ENCODE measurements at regions not wholly inside any gene's neighbourhood (a gene's known extent, or its start where the extent isn't known, plus 50 kb on each side); places are given as distances from the start of the nearest gene placed in this dataset.
A peak's percentile ranks its signal among the peaks of the same experiment; 100 is the strongest.

DNA sequence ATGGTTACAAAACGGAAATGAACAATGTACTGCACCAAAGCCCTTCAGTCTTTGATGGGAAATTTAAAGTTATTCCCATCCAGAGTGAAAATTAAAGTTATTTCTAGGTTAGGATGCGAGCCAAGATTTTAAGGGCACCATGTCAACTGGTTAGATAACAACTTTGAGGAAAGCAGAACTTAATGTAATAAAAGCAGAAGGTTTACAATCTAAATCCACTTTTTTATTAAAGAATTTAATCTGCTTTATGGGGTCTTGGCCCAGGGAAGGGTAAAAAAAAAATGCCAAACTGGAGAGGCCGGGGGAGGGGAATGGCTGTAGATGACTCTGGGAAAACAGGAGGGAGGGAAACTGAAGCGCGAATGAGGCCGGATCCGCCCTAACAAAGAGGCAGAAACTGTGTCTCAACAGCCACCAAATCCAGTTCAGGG lies 108.2 kb upstream of the ATF7IP start:
- peaks cover 0 to 3% of the 10 kb centered on the region in 2 donors for H3K9me3 ChIP-seq (ENCODE audit: control insufficient read depth in 1 of 2, low read length in 2 of 2)
- H3K4me3 ChIP-seq (ENCODE audit: low read depth in 1 of 2, low read length in 2 of 2): peak overlapping the region; percentile 19 to 28
- H3K4me1 ChIP-seq (ENCODE audit: control insufficient read depth in 1 of 2, insufficient read depth in 2 of 2, low read length in 2 of 2): peaks cover 20 to 49% of the 10 kb centered on the region in 2 donors
- no peaks in the 10 kb centered on the region for H3K36me3 ChIP-seq (ENCODE audit: control insufficient read depth in 1 of 2, insufficient read depth in 2 of 2, low read length in 2 of 2)
- no peaks in the 10 kb centered on the region for H3K27me3 ChIP-seq (ENCODE audit: low read depth, low read length)
- H3K27ac ChIP-seq (ENCODE audit: low read length): peak overlapping the region; percentile 86

GRCh38 chr12:14257734-14258574 lies 107.5 kb upstream of the ATF7IP start:
- H3K9me3 ChIP-seq (ENCODE audit: control insufficient read depth in 1 of 2, low read length in 2 of 2): peaks cover 0 to 3% of the 10 kb centered on the region in 2 donors
- no peaks in the 10 kb centered on the region for H3K27me3 ChIP-seq (ENCODE audit: low read depth, low read length)
- H3K36me3 ChIP-seq (ENCODE audit: control insufficient read depth in 1 of 2, insufficient read depth in 2 of 2, low read length in 2 of 2): no peaks in the 10 kb centered on the region
- peaks cover 20 to 49% of the 10 kb centered on the region in 2 donors for H3K4me1 ChIP-seq (ENCODE audit: control insufficient read depth in 1 of 2, insufficient read depth in 2 of 2, low read length in 2 of 2)
- peak overlapping the region; percentile 86 for H3K27ac ChIP-seq (ENCODE audit: low read length)
- peak overlapping the region; percentile 15 to 28 for H3K4me3 ChIP-seq (ENCODE audit: low read depth in 1 of 2, low read length in 2 of 2)

GRCh38 chr12:14258575-14258940 lies 106.9 kb upstream of the ATF7IP start:
- Histone ChIP-seq H3K4me1 (ENCODE audit: control insufficient read depth in 1 of 2, insufficient read depth in 2 of 2, low read length in 2 of 2) (peaks cover 20 to 49% of the 10 kb centered on the region in 2 donors), H3K27me3 (ENCODE audit: low read depth, low read length) (no peaks in the 10 kb centered on the region), H3K27ac (ENCODE audit: low read length) (peak overlapping the region; percentile 86), H3K36me3 (ENCODE audit: control insufficient read depth in 1 of 2, insufficient read depth in 2 of 2, low read length in 2 of 2) (no peaks in the 10 kb centered on the region), H3K9me3 (ENCODE audit: control insufficient read depth in 1 of 2, low read length in 2 of 2) (peaks cover 0 to 3% of the 10 kb centered on the region in 2 donors), H3K4me3 (ENCODE audit: low read depth in 1 of 2, low read length in 2 of 2) (peak overlapping the region in 1 of 2 donors; percentile 15)

GRCh38 chr12:14259481-14260010 lies 105.9 kb upstream of the ATF7IP start:
- Histone ChIP-seq H3K9me3 (ENCODE audit: control insufficient read depth in 1 of 2, low read length in 2 of 2) (peaks cover 3 to 6% of the 10 kb centered on the region in 2 donors), H3K36me3 (ENCODE audit: control insufficient read depth in 1 of 2, insufficient read depth in 2 of 2, low read length in 2 of 2) (no peaks in the 10 kb centered on the region), H3K4me3 (ENCODE audit: low read depth in 1 of 2, low read length in 2 of 2) (peak overlapping the region; percentile 49 to 54), H3K27me3 (ENCODE audit: low read depth, low read length) (no peaks in the 10 kb centered on the region), H3K4me1 (ENCODE audit: control insufficient read depth in 1 of 2, insufficient read depth in 2 of 2, low read length in 2 of 2) (peaks cover 20 to 49% of the 10 kb centered on the region in 2 donors), H3K27ac (ENCODE audit: low read length) (peak overlapping the region; percentile 88)

- Histone ChIP-seq H3K4me1 (ENCODE audit: control insufficient read depth in 1 of 2, insufficient read depth in 2 of 2, low read length in 2 of 2) (peaks cover 20 to 49% of the 10 kb centered on the region in 2 donors), H3K36me3 (ENCODE audit: control insufficient read depth in 1 of 2, insufficient read depth in 2 of 2, low read length in 2 of 2) (no peaks in the 10 kb centered on the region), H3K27ac (ENCODE audit: low read length) (peak overlapping the region; percentile 88), H3K9me3 (ENCODE audit: control insufficient read depth in 1 of 2, low read length in 2 of 2) (peaks cover 6 to 9% of the 10 kb centered on the region in 2 donors), H3K4me3 (ENCODE audit: low read depth in 1 of 2, low read length in 2 of 2) (peak overlapping the region; percentile 49 to 54), H3K27me3 (ENCODE audit: low read depth, low read length) (no peaks in the 10 kb centered on the region)
These were observed 105.2 kb upstream of the ATF7IP start for GRCh38 chr12:14260011-14260993.

DNA sequence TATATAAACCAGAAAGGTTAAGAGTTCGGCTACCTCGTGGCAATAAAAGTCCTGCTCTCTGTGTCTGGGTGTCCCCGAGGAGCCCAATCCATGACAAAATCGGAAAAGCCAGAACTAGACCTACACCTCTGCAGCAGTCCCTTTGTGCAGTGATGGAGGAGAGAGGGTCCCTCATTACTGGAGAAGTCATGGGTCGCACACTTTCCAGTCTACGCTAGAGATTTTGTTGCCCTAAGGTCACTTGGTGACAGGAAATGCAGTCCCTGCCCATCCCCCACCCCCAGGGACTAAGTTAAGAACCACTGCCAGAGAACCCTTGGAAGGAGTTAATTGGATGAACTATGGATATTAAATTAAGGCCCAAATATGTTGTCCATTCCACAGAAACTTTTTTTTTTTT lies 104.4 kb upstream of the ATF7IP start:
- Histone ChIP-seq H3K27ac (ENCODE audit: low read length) (peak overlapping the region; percentile 88), H3K4me1 (ENCODE audit: control insufficient read depth in 1 of 2, insufficient read depth in 2 of 2, low read length in 2 of 2) (peaks cover 19 to 47% of the 10 kb centered on the region in 2 donors), H3K36me3 (ENCODE audit: control insufficient read depth in 1 of 2, insufficient read depth in 2 of 2, low read length in 2 of 2) (no peaks in the 10 kb centered on the region), H3K9me3 (ENCODE audit: control insufficient read depth in 1 of 2, low read length in 2 of 2) (peaks cover 6 to 9% of the 10 kb centered on the region in 2 donors), H3K27me3 (ENCODE audit: low read depth, low read length) (no peaks in the 10 kb centered on the region), H3K4me3 (ENCODE audit: low read depth in 1 of 2, low read length in 2 of 2) (peak overlapping the region in 1 of 2 donors; percentile 49)

GRCh38 chr12:14261861-14262260 lies 103.6 kb upstream of the ATF7IP start:
- Histone ChIP-seq H3K9me3 (ENCODE audit: control insufficient read depth in 1 of 2, low read length in 2 of 2) (peaks cover 6 to 9% of the 10 kb centered on the region in 2 donors), H3K36me3 (ENCODE audit: control insufficient read depth in 1 of 2, insufficient read depth in 2 of 2, low read length in 2 of 2) (no peaks in the 10 kb centered on the region), H3K4me1 (ENCODE audit: control insufficient read depth in 1 of 2, insufficient read depth in 2 of 2, low read length in 2 of 2) (peaks cover 13 to 40% of the 10 kb centered on the region in 2 donors), H3K27me3 (ENCODE audit: low read depth, low read length) (no peaks in the 10 kb centered on the region), H3K27ac (ENCODE audit: low read length) (no peak overlapping the region), H3K4me3 (ENCODE audit: low read depth in 1 of 2, low read length in 2 of 2) (no peak overlapping the region)

DNA sequence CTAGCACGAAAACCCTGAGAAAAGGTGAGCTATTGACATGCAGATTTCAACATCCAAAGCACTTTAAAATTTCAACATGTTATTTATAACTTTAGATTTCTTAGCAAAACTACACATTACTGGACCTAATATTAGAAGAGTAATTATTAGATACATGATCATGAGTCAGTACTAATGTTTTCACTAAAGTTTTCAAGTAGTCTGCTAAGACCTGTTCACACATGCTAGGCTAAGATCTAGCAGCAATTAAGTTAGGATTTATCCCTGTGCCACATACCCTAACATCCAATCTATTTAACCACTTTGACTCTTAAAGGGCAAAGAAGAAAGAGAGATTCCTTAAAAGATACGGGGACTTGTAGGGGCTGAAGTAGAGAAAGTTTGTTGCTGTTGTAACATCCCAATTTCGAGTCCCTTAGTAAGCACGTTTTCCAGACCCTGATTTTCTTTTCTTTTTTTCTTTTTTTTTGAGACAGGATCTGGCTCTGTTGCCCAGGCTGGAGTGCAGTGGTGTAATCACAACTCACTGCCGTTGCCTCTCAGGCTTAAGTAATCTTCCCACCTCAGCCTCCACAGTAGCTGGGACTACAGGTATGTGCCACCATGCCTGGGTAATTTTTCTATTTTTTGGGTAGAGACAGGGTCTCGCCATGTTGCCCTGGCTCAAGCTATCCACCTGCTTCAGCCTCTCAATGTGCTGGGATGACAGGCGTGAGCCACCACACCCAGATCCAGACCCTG lies 102.5 kb upstream of the ATF7IP start:
- H3K27ac ChIP-seq (ENCODE audit: low read length): no peak overlapping the region
- peaks cover 6 to 9% of the 10 kb centered on the region in 2 donors for H3K9me3 ChIP-seq (ENCODE audit: control insufficient read depth in 1 of 2, low read length in 2 of 2)
- H3K4me1 ChIP-seq (ENCODE audit: control insufficient read depth in 1 of 2, insufficient read depth in 2 of 2, low read length in 2 of 2): peaks cover 4 to 29% of the 10 kb centered on the region in 2 donors
- H3K36me3 ChIP-seq (ENCODE audit: control insufficient read depth in 1 of 2, insufficient read depth in 2 of 2, low read length in 2 of 2): no peaks in the 10 kb centered on the region
- H3K4me3 ChIP-seq (ENCODE audit: low read depth in 1 of 2, low read length in 2 of 2): no peak overlapping the region
- H3K27me3 ChIP-seq (ENCODE audit: low read depth, low read length): no peaks in the 10 kb centered on the region

DNA sequence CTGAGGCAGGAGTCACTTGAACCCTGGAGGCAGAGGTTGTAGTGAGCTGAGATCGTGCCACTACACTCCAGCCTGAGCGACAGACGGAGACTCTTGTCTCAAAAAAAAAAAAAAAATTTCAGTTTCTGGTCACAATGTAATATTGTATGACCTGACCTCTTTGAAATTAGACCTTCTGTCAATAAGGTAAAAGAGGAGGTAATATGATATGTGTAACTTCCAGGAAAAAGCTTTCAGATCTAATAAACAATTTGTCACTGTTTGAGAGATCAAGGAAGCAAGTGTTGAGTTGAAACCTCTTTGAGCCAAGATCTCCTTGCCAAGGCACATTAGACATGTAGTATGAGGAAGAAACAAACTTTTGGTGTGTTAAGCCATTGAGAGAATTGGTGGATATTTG lies 101.7 kb upstream of the ATF7IP start:
- Histone ChIP-seq H3K27ac (ENCODE audit: low read length) (no peak overlapping the region), H3K4me1 (ENCODE audit: control insufficient read depth in 1 of 2, insufficient read depth in 2 of 2, low read length in 2 of 2) (peaks cover 0 to 22% of the 10 kb centered on the region in 2 donors)

DNA sequence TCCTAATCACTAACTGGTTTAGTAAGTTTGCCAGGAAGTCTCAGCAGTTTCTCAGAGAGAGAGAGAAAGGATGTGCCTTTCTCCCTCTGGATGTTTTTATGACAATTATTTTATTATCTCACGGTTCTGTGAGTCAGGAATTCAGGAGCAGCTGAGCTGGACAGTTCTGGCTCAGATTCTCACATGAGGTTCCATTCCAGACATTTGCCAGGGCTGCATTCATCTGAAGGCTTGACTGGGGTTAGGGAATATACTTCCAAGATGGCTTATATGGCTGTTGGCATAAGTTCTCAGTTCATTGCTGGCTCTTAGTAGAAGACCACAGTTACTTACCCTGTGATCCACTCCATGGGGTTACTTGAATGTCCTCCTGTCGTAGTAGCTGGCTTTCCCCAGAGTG lies 101.2 kb upstream of the ATF7IP start:
- H3K4me1 ChIP-seq (ENCODE audit: control insufficient read depth in 1 of 2, insufficient read depth in 2 of 2, low read length in 2 of 2): peaks cover 0 to 19% of the 10 kb centered on the region in 2 donors
- no peak overlapping the region for H3K27ac ChIP-seq (ENCODE audit: low read length)
- no peaks in the 10 kb centered on the region for H3K27me3 ChIP-seq (ENCODE audit: low read depth, low read length)
- no peaks in the 10 kb centered on the region for H3K36me3 ChIP-seq (ENCODE audit: control insufficient read depth in 1 of 2, insufficient read depth in 2 of 2, low read length in 2 of 2)
- H3K9me3 ChIP-seq (ENCODE audit: control insufficient read depth in 1 of 2, low read length in 2 of 2): peaks cover 6 to 9% of the 10 kb centered on the region in 2 donors
- no peak overlapping the region for H3K4me3 ChIP-seq (ENCODE audit: low read depth in 1 of 2, low read length in 2 of 2)

More for the DNA sequence above, 101.7 kb upstream of the ATF7IP start:
- H3K27me3 ChIP-seq (ENCODE audit: low read depth, low read length): no peaks in the 10 kb centered on the region
- peaks cover 6 to 9% of the 10 kb centered on the region in 2 donors for H3K9me3 ChIP-seq (ENCODE audit: control insufficient read depth in 1 of 2, low read length in 2 of 2)
- H3K36me3 ChIP-seq (ENCODE audit: control insufficient read depth in 1 of 2, insufficient read depth in 2 of 2, low read length in 2 of 2): no peaks in the 10 kb centered on the region
- no peak overlapping the region for H3K4me3 ChIP-seq (ENCODE audit: low read depth in 1 of 2, low read length in 2 of 2)
